Gastrocnemius medialis (tissue), 4 donors: ENCODE measurements at regions not wholly inside any gene's neighbourhood (a gene's known extent, or its start where the extent isn't known, plus 50 kb on each side); places are given as distances from the start of the nearest gene placed in this dataset.

Experiments
- CTCF ChIP-seq, 5 experiments: fragments of 450-650 bp in 3 of 5; fragments of 200-600 bp in 2 of 5; sonication (generic) in 2 of 5; IDR thresholded peaks in 4 of 5; conservative IDR thresholded peaks in 1 of 5; 1 replicate in 4 of 5; 2 replicates in 1 of 5; pipeline ENCODE4 v1.5.1; 2016 to 2019; ENCODE audit warnings: antibody characterized with exemption in 5 of 5, mild to moderate bottlenecking in 3 of 5, moderate library complexity in 3 of 5
- POLR2A ChIP-seq, 2 donors: fragments of 450-650 bp; IDR thresholded peaks; one replicate each; pipeline ENCODE4 v1.6.1; 2017; ENCODE audit warnings: antibody characterized with exemption in 2 of 2, mild to moderate bottlenecking in 2 of 2, moderate library complexity in 2 of 2

- TF ChIP-seq CTCF (IDR thresholded peaks at IDR 0.05 in 4 of 5, conservative IDR thresholded peaks at IDR 0.05 in 1 of 5) (no peak), POLR2A (IDR thresholded peaks at IDR 0.05) (no peak)
Measured at GRCh38 chr4:42732776-42733175, 75.9 kb upstream of the ATP8A1 start.
